Medulla oblongata (tissue), 1 donor: ENCODE measurements at regions not wholly inside any gene's neighbourhood (a gene's known extent, or its start where the extent isn't known, plus 50 kb on each side); places are given as distances from the start of the nearest gene placed in this dataset.
"Not testable (repeated sequence)": the region's sequence is repeated elsewhere in the genome, so short reads cannot be mapped to it uniquely, and the experiment has no call there.

Experiments
- DNase-seq: peaks from one replicate; pipeline ENCODE4 v3.0.0-alpha.2; 2015; ENCODE audit errors: extremely low spot score

GRCh38 chr10:53177468-53177867 lies 404.9 kb upstream of the MBL2 start:
- DNase-seq, result no peak

GRCh38 chr10:53166325-53166724 lies 393.7 kb upstream of the MBL2 start:
- no peak for DNase-seq

- no peak for DNase-seq
These were observed 390.3 kb upstream of the MBL2 start for GRCh38 chr10:53162856-53163255.

- DNase-seq, result no peak
These were observed 388.6 kb upstream of the MBL2 start for GRCh38 chr10:53161231-53161630.

GRCh38 chr10:53155674-53156073 lies 383.1 kb upstream of the MBL2 start:
- not testable (repeated sequence) for DNase-seq

- DNase-seq, result no peak
These were observed 381.2 kb upstream of the MBL2 start for GRCh38 chr10:53153831-53154230.

- no peak for DNase-seq
These were observed 367.9 kb upstream of the MBL2 start for GRCh38 chr10:53140506-53140905.

- DNase-seq, result no peak
These were observed 363.3 kb upstream of the MBL2 start for GRCh38 chr10:53135897-53136253.

GRCh38 chr10:53135213-53135896 lies 362.8 kb upstream of the MBL2 start:
- no peak for DNase-seq

GRCh38 chr10:53134050-53134449 lies 361.5 kb upstream of the MBL2 start:
- no peak for DNase-seq

GRCh38 chr10:53130337-53130736 lies 357.8 kb upstream of the MBL2 start:
- DNase-seq, result no peak

GRCh38 chr10:53127686-53128085 lies 355.1 kb upstream of the MBL2 start:
- no peak for DNase-seq

GRCh38 chr10:53123311-53123710 lies 350.7 kb upstream of the MBL2 start:
- no peak for DNase-seq

- peak; percentile 40 for DNase-seq
These were observed 349.7 kb upstream of the MBL2 start for GRCh38 chr10:53122281-53122680.

GRCh38 chr10:53115660-53116059 lies 343.1 kb upstream of the MBL2 start:
- no peak for DNase-seq

GRCh38 chr10:53111529-53111928 lies 338.9 kb upstream of the MBL2 start:
- DNase-seq, result no peak

GRCh38 chr10:53109320-53109719 lies 336.7 kb upstream of the MBL2 start:
- no peak for DNase-seq

GRCh38 chr10:53108317-53108934 lies 335.8 kb upstream of the MBL2 start:
- peak; percentile 6 for DNase-seq

- DNase-seq, result no peak
These were observed 335.1 kb upstream of the MBL2 start for GRCh38 chr10:53107711-53108110.

- no peak for DNase-seq
These were observed 329.8 kb upstream of the MBL2 start for GRCh38 chr10:53102424-53102823.

- no peak for DNase-seq
These were observed 321.3 kb upstream of the MBL2 start for GRCh38 chr10:53093878-53094277.

GRCh38 chr10:53091574-53091973 lies 319.0 kb upstream of the MBL2 start:
- no peak for DNase-seq

GRCh38 chr10:53088961-53089360 lies 316.4 kb upstream of the MBL2 start:
- DNase-seq, result no peak

- DNase-seq, result no peak
These were observed 306.7 kb upstream of the MBL2 start for GRCh38 chr10:53079283-53079682.
